GM19463 (cell line): ENCODE measurements at regions not wholly inside any gene's neighbourhood (a gene's known extent, or its start where the extent isn't known, plus 50 kb on each side); places are given as distances from the start of the nearest gene placed in this dataset.
"Not testable (repeated sequence)": the region's sequence is repeated elsewhere in the genome, so short reads cannot be mapped to it uniquely, and the experiment has no call there.

Experiments
- ATAC-seq: cut with Tn5 transposase; IDR thresholded peaks from one replicate; pipeline ENCODE4 v1.9.1; 2021; ENCODE audit warnings: mild to moderate bottlenecking, moderate library complexity; ENCODE audit not compliant: unreplicated experiment

DNA sequence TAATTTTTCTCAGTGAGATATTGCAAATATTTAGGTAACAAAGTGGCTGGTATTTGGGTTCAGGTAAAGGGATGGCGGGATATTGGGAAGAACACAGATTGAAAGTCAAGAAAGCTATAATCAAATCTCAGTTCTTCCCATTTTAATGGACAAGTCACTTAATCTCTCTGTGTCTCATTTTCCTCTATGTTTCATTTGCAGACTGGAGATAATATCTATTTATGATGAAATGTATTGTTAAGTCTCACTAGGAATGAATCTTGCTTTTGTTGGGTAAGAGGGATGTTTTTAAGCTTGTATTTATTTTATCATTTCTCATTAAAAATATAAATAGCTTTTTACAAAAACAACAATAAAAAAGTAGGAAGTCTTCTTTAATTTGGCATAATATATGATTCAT is 175.4 kb downstream of the ISL1 start:
- ATAC-seq, result no peak

DNA sequence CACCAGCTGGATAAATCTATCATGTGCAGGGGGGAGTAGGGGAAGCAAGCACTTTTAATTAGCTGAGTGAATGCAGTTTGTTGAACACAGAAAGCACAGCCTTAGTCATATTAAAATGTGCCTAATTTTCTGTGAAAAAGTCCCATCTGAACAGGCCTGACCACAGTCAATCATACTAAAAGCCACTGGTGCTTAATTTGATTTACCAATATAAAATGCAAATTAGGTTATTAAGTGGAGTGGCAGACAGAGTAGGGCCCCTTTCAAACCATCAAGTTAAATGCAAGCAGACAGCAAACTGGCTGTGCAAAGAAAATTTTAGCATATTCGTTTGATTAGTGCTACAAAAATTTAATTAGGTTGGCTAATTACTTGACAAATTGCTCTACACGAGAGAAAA is 176.1 kb downstream of the ISL1 start:
- no peak for ATAC-seq

DNA sequence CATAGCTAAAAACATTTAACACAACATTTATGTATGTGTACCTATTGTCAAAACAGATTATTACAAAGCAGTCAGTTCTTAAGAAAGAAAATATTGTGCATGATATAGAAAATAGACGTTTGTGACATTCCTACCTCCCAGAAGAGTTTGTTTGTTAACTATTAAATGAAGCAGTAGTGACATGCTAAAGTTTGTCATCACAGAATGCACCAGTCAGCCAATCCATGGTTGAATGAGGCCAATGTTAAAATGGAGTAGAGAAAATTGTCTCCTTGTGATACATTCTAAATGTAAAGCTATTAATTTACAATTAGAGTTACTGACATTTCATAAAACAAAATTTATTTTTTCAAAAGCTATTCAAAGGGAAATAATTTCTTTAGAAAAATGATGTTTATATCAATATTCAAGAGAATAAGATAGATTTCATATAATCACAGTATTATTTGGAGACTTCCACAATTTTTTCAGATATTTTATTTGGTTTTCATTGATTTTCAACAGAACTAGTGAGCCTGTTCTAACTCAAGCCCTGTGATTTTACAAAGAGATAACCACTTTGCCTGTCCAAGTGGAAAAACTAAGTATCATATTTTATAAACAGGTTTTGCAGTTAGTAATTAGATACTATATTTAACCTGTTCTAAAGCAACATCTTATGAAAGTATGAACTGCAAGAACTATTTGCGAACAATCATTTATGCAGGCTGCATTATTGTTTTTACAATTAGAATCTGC is 176.8 kb downstream of the ISL1 start:
- ATAC-seq, result no peak

DNA sequence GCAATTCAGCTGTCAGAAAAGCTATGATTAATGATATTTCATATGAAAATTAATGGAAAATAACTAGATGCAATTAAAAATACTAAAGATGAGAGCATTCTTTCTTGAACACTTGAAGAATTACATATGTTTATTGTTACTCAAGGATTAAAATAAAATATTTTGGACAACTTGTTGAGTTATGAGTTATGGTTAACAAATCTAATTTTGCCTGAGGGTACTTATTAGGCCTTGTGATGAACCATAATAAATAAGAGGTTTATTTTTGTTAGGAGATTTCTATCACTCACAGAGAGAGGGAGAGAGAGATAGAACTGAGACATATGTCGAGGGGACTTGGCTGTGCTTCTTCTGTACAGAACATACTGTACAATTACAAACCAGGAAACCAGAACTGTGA is 183.7 kb downstream of the ISL1 start:
- no peak for ATAC-seq

DNA sequence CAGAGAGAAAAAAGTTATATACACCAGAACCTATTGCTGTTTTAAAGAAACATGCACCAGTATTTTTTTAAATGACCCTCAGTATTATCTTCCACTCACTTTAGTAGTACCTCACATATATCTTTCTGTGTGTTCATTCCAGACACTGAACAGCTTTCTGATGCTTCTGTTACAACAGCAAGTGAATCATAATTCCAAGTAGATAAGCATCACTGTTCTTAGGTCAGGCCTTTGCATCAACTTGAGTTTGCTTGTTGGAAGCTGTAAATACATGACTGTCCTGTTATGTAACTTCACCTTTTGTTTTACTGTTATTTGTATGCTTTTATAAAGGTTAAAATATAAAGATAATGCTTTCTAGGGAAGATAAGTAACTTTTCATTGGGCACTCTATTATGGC is 184.4 kb downstream of the ISL1 start:
- no peak for ATAC-seq

DNA sequence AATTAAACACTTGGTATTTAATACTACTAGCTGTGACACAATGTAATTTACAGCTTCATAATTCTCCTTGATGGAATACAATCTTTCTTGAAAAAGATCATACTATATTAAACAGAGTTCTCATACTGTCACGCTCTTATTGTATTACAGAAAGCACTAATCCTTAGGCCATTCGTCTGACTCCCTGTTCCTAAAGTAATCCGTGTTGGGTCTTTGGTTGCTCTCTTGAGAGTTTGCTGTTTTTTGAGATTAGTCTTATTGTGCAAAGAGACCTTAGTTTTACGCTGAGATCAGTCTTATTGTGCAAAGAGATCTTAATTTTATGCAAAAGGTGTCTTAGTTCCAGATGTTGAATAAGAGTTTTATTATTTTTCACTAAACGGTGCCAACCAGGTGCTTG is 190.6 kb downstream of the ISL1 start:
- no peak for ATAC-seq

DNA sequence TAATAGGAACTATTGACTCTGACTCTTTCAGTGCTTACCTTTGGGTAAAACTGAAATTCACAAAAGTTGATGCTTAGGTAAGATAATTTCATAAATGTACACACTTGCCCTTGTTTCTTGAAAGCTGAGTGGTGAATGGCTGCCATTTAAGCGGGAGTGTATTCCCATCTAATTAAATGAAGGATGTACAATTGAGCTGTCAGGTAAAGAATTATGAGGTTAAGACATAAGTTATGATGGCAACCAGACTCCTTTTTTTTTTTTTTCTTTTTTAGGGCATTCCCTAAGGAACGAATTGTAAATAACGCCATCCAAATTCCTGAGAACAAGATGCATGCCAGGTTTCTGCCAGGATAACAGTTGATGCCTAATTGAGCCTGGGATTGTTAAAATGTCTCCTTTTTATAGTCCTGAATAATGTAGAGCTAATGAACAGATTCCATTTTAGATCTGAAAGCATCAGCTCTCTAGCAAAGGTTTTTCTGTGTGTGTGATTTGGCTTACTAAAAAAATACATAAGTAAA is 199.7 kb downstream of the ISL1 start:
- ATAC-seq, result no peak

DNA sequence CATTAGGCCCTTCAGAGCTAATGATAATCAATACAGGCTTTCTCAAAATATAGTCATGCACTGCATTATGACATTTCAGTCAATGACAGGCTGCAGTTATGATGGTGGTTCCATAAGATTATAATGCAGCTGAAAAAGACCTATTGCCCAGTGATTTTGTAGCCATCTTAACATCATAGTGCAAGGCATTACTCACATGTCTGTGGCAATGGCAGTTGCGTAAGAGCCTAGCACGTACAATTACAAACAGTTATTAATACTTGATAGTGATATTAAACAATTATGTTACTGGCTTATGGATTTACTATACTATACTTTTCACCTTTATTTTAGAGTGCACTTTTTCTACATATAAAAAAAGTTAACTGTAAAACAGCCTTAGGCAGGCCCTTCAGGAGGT is 214.8 kb downstream of the ISL1 start:
- no peak for ATAC-seq

DNA sequence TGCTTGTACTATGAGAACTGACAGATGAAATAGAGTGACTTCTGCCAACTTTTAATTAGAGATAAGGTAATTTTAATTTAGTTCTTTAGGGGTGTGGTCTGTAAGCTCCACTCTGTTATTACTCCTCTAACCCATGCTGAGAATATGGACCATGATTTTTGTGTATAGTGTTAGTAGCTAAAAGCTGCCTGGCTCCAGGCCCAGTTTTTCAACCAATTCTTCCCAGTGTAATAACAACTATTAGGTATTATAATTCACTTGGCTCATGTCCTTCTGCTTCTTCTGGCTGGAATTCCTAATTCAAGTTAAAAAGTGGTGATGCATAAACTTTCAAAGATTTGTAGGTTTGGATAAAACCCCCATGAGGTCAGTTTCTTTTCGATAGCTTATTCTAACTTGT is 216.3 kb downstream of the ISL1 start:
- ATAC-seq, result no peak

DNA sequence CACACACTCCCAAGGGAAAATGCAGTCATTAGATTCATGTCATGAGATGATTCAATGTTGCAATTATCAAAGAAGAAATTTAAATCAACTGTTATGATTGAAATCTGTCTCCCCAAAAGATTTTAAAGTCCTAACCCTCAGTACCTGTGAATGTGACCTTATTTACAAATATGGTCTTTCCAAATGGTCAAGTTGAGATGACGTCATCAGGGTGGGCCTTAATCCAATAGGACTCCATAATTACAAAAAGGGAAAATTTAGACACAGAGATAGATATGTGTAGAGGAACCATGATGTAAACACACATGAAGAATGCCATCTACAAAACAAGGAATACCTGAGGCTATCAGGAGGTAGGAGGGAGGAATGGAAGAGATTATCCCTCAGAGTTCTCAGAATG is 221.1 kb downstream of the ISL1 start:
- ATAC-seq, result no peak

DNA sequence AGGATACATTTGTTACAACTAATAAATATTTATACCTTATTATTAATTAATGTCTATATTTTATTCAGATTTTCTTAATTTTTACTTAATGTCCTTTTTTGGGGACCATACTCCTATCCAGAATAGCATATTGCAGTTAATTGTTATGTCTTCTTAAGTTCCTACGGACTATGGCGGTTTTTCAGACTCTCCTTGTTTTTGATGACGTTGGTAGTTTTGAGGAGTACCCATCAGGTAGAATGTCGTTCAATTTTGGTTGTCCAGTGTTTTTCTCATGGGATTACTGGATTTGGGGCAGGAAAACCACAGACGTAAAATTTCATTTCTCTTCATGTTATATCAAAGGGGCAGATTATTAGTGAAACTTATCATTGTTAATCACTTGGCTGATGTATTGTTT is 223.7 kb downstream of the ISL1 start:
- ATAC-seq, result no peak

DNA sequence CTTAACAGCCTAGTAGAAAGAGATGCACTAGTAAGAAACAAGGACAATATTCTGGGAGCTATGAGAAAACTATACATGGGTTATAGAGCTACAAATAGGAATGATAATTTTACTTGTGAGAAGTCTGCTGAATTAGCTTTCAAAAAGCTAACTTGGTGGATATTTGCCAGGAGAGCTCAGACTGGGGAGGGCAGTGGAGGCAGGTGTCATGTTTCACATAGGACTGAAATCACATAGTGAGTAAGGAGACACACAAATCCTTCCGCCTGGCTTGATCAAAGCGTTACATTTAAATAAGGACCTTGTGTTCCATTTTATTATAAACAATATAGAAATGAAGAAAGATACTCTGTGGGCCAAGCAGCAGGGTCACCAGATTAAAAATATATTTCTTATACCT is 235.0 kb downstream of the ISL1 start:
- no peak for ATAC-seq

DNA sequence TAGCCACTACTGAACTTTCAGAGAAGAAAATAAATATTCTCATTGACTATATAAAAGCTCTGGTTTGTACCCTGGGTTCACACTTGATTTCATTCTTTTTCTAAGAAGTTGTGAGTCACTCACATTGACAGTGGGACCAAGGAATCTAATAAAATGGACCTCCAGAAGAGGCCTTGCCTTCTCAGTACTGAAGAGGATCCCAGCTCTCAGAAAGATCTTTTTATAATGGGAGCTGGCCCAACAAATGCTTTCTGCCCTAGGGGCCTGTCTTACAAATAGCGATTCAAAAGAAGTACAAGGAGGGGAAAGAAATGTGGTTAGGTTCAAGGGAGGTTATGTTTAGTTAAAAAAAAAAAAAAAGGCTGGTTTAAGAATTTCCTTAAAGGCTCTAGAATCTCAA is 237.9 kb downstream of the ISL1 start:
- no peak for ATAC-seq

DNA sequence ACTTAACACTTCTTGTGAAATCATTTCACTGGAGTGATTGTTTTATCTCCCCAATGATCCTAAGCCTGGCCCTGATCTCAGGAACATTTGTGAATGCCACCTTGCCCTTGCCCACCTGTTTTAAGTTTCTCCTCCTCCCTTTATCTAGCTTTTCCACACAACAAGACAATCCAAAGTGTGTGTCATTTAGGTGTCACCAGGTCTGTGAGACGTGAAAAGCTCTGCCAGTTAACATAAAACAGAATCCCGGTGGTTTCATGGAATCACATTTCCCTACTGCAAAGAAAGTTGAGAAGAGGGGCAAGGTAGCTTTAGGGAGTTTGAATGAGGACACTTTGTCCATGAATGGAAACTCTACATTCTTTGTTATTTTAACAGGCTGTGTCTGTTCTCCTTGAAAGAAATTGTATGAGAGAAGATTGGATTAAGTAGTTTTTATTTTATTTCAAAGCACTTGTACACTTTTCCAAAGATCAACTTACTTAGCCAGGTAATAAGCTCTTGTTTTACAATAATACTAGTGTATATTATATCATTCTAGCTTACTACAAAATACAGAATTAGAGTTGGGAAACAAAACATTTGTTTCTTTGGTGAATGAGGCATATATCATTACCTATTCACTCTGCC is 239.0 kb downstream of the ISL1 start:
- ATAC-seq, result no peak

DNA sequence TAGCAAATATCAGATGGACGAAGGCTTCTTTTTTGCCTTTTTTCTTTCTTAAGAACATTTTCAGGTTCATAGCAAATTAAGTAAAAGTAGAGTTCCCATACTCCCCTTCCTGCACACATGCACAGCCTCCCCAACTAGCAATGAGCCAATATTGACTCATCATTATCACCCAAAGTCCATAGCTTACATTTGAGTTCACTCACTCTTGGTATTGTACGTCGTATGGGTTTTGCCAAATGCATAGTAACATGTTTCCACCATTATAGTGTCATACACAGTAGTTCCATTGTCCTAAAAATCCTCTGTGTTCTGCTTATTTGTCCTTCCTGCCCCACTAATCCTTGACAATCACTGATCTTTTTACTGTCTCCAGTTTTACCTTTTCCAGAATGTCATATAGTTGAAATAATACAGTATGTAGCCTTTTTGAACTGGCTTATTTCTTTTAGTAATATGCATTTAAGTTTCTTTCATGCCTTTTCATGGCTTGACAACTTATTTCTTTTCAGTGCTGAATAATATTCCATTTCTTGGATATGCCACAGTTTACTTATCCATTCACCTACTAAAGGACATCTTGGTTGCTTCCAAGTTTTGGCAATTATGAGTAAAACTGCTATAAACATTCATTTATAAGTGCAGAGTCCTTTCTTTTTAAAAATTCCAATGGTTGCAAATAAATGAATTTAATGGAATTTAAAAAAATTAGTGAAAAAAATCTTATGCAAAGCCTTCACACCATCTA is 242.1 kb downstream of the ISL1 start:
- no peak for ATAC-seq

DNA sequence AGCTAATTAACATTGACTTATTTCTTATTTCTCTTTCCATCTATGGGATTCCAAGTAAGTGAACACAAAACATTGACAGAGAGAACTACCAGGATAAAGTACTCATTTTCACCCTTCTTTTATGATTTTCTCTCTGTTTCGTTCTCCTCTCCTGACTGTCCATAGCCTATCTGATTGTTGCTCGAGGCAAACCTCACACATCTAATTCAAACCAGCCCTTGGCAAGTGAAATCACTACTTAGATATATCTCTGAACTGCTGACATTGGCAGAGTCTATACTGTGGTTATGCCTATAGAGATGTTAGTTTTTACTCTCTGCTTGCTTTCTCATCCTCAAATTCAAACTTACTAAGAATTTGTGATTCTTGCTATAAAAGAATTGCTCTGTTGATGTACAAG is 248.8 kb downstream of the ISL1 start:
- no peak for ATAC-seq

DNA sequence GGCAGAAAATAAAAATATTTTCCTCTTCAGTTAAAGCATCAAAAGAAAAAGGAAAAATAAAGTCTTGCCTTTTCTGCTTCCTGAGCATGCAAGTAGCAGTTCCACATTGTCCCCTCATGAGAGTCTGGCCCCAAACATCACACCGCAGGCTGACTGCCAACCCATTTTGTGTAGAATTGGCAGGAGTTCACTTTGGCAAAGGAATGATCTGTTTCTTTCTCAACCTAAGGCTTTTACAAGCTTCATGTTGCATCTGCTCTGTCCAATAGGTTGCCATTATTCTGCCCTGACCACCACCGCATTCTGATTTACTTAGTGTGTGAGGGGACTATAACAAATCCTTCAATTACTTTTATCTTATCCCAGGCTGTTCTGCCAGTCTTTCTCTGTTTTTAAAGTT is 249.5 kb downstream of the ISL1 start:
- ATAC-seq, result no peak

DNA sequence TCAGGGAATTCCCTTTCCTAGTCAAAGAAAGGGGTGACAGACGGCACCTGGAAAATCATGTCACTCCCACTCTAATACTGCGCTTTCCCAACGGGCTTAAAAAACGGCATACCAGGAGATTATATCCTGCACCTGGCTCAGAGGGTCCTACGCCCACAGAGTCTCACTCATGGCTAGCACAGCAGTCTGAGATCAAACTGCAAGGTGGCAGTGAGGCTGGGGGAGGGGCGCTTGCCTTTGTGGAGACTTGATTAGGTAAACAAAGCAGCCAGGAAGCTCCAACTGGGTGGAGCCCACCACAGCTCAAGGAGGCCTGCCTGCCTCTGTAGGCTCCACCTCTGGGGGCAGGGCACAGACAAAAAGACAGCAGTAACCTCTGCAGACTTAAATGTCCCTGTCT is 253.7 kb downstream of the ISL1 start:
- ATAC-seq, result not testable (repeated sequence)

DNA sequence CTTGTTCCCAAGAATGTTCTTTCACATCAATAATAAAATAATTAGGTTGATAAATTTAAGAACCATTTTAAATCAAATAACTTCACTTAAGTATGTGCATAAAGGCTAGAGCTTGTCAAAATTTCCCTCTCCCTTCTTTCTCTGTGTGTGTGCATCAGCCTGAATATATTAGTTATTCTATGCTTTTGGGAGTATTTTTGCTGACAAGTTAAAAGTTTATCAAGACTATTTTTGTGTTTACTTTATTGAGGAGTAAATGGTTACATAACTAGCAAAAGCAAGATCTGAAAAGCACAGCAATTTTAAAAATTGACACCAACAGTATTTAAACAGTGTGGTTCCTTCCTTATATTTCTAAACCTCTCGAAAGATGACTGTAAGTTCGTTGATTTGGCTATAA is 261.7 kb downstream of the ISL1 start:
- ATAC-seq, result no peak

DNA sequence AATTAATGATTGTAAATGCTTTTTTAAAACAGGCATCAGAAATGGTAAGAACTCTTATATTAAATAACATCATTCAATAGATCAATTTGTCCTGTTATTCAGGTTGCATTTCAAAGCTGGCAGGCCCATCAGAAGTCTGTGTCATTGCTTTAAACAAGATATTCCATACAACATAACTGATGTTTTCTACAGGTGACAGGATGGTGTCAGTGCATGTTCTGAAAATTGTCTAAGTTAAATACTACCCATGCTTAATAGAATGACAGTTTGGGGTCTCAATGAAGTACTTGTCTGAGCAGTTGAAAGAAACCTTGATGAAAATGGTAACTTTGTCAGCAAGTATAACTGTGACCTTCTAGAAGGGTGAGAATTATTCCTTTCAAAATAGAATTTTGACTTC is 263.2 kb downstream of the ISL1 start:
- ATAC-seq, result no peak

DNA sequence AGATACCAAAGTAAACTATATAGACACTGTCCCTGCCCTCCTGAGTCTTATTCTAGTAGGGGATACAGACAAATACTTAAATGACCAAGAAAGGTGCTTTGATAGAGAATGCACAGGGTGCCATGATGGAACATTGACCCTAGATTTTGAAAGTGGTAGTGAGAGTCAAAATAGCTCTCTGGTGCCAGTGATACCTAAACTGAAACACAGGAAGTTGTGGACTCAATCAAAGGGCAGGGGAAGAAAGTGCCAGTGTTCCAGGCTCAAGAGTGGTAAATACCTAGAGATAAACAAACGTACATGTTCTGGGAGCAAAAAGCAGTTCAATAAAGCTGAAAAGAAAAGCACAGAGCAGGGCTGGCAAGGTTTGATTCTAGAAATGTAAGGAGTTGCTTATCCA is 267.6 kb downstream of the ISL1 start:
- no peak for ATAC-seq

DNA sequence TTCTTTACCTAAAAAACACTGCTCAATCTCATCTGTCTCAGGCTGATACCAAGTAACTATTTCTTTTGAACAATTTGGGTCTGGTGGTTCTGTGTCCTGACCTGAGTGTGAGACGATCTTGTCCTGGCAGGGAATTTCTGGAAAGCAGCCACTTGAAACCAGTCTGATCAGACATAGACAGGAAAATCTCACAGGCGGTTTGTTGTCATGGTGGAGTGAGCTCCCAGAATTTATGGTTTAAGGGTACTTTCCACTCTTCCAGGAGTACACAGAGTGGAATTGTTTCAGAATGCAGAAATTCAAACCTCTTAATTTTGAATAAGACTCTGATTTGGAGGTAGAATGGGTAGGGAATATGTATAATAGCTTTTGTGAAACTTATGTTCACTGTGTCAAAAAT is 268.2 kb downstream of the ISL1 start:
- ATAC-seq, result no peak
